Osteoblast (primary cell): ENCODE measurements at regions not wholly inside any gene's neighbourhood (a gene's known extent, or its start where the extent isn't known, plus 50 kb on each side); places are given as distances from the start of the nearest gene placed in this dataset.
A peak's percentile ranks its signal among the peaks of the same experiment; 100 is the strongest.

ENCODE experiments used
- DNase-seq: peaks from one replicate; pipeline ENCODE4 v3.0.0; 2011; ENCODE audit warnings: low spot score, mixed read lengths; ENCODE audit not compliant: insufficient read length; ENCODE audit errors: missing footprints
- H2AFZ ChIP-seq: 2 replicates; pipeline ENCODE4 v1.6.0; 2011; ENCODE audit warnings: mild to moderate bottlenecking, low read length
- H3K27ac ChIP-seq: 2 replicates; pipeline ENCODE4 v1.5.1; 2011; ENCODE audit warnings: mild to moderate bottlenecking, low read depth, low read length, moderate library complexity
- H3K27me3 ChIP-seq: 2 replicates; pipeline ENCODE4 v1.6.0; 2012; ENCODE audit warnings: mild to moderate bottlenecking, control low read depth, inconsistent platforms, low read length, moderate library complexity; ENCODE audit not compliant: insufficient read depth
- H3K36me3 ChIP-seq: 2 replicates; pipeline ENCODE4 v1.5.1; 2011; ENCODE audit warnings: mild to moderate bottlenecking, low read length, control low read depth, moderate library complexity; ENCODE audit not compliant: insufficient read depth
- H3K4me1 ChIP-seq: 2 replicates; pipeline ENCODE4 v1.5.1; 2011; ENCODE audit warnings: mild to moderate bottlenecking, low read length, control low read depth, moderate library complexity; ENCODE audit not compliant: insufficient read depth
- H3K4me2 ChIP-seq: 2 replicates; pipeline ENCODE4 v1.6.0; 2011; ENCODE audit warnings: mild to moderate bottlenecking, low read length; ENCODE audit not compliant: insufficient read depth
- H3K4me3 ChIP-seq: fragments of 200-600 bp; sonication (generic); 3 replicates; pipeline ENCODE4 v1.5.1; 2012; ENCODE audit warnings: mild to moderate bottlenecking, low read length, inconsistent platforms; ENCODE audit not compliant: insufficient read depth
- H3K79me2 ChIP-seq: 2 replicates; pipeline ENCODE4 v1.6.0; 2012; ENCODE audit warnings: mild to moderate bottlenecking, low read length, control low read depth, inconsistent platforms; ENCODE audit not compliant: insufficient read depth
- H3K9me3 ChIP-seq: 2 replicates; pipeline ENCODE4 v1.5.1; 2011; ENCODE audit warnings: low read depth, low read length, control low read depth
- H4K20me1 ChIP-seq: 2 replicates; pipeline ENCODE4 v1.6.0; 2012; ENCODE audit warnings: mild to moderate bottlenecking, low read length, control low read depth; ENCODE audit not compliant: insufficient read depth
- CTCF ChIP-seq: IDR thresholded peaks from 2 replicates; pipeline ENCODE4 v1.5.1; 2011; ENCODE audit warnings: mild to moderate bottlenecking, low read depth, low read length, moderate library complexity; ENCODE audit errors: extremely low read depth

GRCh38 chr13:42707048-42707447, 74.3 kb upstream of the FAM216B start:
- no peak for TF ChIP-seq CTCF
- peaks cover 13% of the 10 kb centered on the region for H3K4me1 ChIP-seq
- no peak for DNase-seq

GRCh38 chr13:42707586-42707985, 73.8 kb upstream of the FAM216B start:
- Histone ChIP-seq H4K20me1 (no peaks in the 10 kb centered on the region), H3K36me3 (no peaks in the 10 kb centered on the region), H3K79me2 (no peaks in the 10 kb centered on the region), H3K4me3 (no peak overlapping the region), H3K27ac (peak overlapping the region; percentile 36), H2AFZ (peak overlapping the region; percentile 64), H3K4me2 (peak overlapping the region; percentile 38), H3K9me3 (no peaks in the 10 kb centered on the region), H3K4me1 (peaks cover 13% of the 10 kb centered on the region), H3K27me3 (no peaks in the 10 kb centered on the region)
- no peak for DNase-seq
- TF ChIP-seq CTCF: no peak

More at GRCh38 chr13:42707048-42707447, 74.3 kb upstream of the FAM216B start:
- Histone ChIP-seq H3K9me3 (no peaks in the 10 kb centered on the region), H3K27ac (peak overlapping the region; percentile 36), H4K20me1 (no peaks in the 10 kb centered on the region), H3K4me2 (peak overlapping the region; percentile 38), H3K79me2 (no peaks in the 10 kb centered on the region), H3K4me3 (no peak overlapping the region), H3K36me3 (no peaks in the 10 kb centered on the region), H2AFZ (peak overlapping the region; percentile 64), H3K27me3 (no peaks in the 10 kb centered on the region)

GRCh38 chr13:42708391-42708790, 73.0 kb upstream of the FAM216B start:
- H3K9me3 ChIP-seq: no peaks in the 10 kb centered on the region
- peaks cover 13% of the 10 kb centered on the region for H3K4me1 ChIP-seq
- DNase-seq: no peak
- no peak overlapping the region for H3K4me3 ChIP-seq
- no peaks in the 10 kb centered on the region for H4K20me1 ChIP-seq
- H3K4me2 ChIP-seq: no peak overlapping the region
- TF ChIP-seq CTCF: no peak
- no peaks in the 10 kb centered on the region for H3K27me3 ChIP-seq
- no peak overlapping the region for H2AFZ ChIP-seq
- no peak overlapping the region for H3K27ac ChIP-seq
- no peaks in the 10 kb centered on the region for H3K36me3 ChIP-seq
- H3K79me2 ChIP-seq: no peaks in the 10 kb centered on the region

GRCh38 chr13:42709276-42709675, 72.1 kb upstream of the FAM216B start:
- no peaks in the 10 kb centered on the region for H3K27me3 ChIP-seq
- H3K4me1 ChIP-seq: peaks cover 13% of the 10 kb centered on the region
- no peaks in the 10 kb centered on the region for H3K36me3 ChIP-seq
- H2AFZ ChIP-seq: no peak overlapping the region
- H3K27ac ChIP-seq: no peak overlapping the region
- H4K20me1 ChIP-seq: no peaks in the 10 kb centered on the region
- no peak overlapping the region for H3K4me2 ChIP-seq
- H3K79me2 ChIP-seq: no peaks in the 10 kb centered on the region
- no peak overlapping the region for H3K4me3 ChIP-seq
- TF ChIP-seq CTCF: no peak
- DNase-seq: no peak
- H3K9me3 ChIP-seq: no peaks in the 10 kb centered on the region
